GM12892 (cell line): ENCODE measurements at regions not wholly inside any gene's neighbourhood (a gene's known extent, or its start where the extent isn't known, plus 50 kb on each side); places are given as distances from the start of the nearest gene placed in this dataset.

ENCODE experiments used
- DNase-seq: peaks from one replicate; pipeline ENCODE4 v3.0.0; 2011; ENCODE audit not compliant: insufficient read length
- FAIRE-seq: peaks from 2 replicates; lab custom pipeline; 2011; peaks lifted over from hg19 to GRCh38; lab: Jason Lieb, UNC
- POLR2A ChIP-seq: IDR thresholded peaks from 2 replicates; pipeline ENCODE4 v1.6.1; 2011; ENCODE audit warnings: low read depth, low read length, control low read depth
- POLR2AphosphoS5 ChIP-seq: IDR thresholded peaks from 2 replicates; pipeline ENCODE4 v1.6.1; 2011; ENCODE audit warnings: low read depth, low read length, control low read depth
- TAF1 ChIP-seq: IDR thresholded peaks from 2 replicates; pipeline ENCODE4 v1.6.1; 2011; ENCODE audit warnings: low read depth, mild to moderate bottlenecking, control low read depth, low read length, borderline replicate concordance

DNA sequence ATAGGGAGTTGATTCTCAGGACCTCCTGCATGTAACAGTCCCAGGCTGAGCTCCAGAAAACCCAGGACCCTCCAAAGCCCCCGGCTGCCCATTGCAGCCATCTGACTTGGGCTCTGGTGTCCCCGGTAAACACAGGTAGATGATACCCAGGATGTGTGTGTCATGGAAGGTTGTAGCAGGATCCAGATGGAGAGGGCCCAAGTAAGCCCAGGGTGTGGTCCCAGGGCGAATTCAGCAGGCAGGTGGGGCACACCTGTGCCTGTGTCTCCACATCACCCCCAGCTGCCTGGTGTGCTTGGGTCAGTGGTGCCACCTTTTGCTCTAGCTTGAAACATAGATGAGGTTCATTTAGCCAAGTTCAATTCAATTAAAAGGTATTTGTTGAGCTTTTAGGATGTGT is 524.1 kb downstream of the GLRX3 start:
- no peak for FAIRE-seq
- TF ChIP-seq POLR2A (no peak), POLR2AphosphoS5 (no peak), TAF1 (no peak)
- DNase-seq: no peak

- DNase-seq: no peak
- no peak for FAIRE-seq
- TF ChIP-seq POLR2AphosphoS5: no peak
- TF ChIP-seq TAF1: no peak
- no peak for TF ChIP-seq POLR2A
Measured at GRCh38 chr10:130661419-130661818, 525.2 kb downstream of the GLRX3 start.

- DNase-seq: no peak
- TF ChIP-seq TAF1 (no peak), POLR2A (no peak), POLR2AphosphoS5 (no peak)
- FAIRE-seq: no peak
Measured at GRCh38 chr10:130662775-130663174, 526.6 kb downstream of the GLRX3 start.

GRCh38 chr10:130664526-130664925 is 528.3 kb downstream of the GLRX3 start:
- FAIRE-seq: no peak
- TF ChIP-seq POLR2A (no peak), POLR2AphosphoS5 (no peak), TAF1 (no peak)
- no peak for DNase-seq

DNA sequence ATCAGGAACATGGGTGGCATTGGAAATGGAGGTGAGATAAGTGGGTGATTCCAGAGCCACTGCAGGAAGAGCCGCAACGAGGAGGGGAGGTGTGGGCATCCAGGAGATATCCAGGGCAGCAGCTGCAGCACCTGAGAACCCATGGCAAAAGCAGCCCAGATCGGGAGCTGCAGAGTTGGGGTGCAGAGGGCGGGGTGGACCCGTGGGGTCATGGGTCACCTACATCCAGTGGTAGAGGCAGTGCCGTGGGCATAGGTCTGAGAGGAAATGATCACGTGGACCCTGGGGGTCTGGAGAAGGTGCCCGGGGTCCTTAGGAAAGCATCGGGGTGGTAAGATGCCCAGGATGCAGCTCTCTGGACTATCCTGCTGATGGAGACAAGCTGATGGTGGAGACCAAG is 530.0 kb downstream of the GLRX3 start:
- DNase-seq: no peak
- TF ChIP-seq POLR2AphosphoS5 (no peak), POLR2A (no peak), TAF1 (no peak)
- no peak for FAIRE-seq

- FAIRE-seq (no peak), DNase-seq (no peak)
- TF ChIP-seq POLR2A (no peak), TAF1 (no peak), POLR2AphosphoS5 (no peak)
Measured at GRCh38 chr10:130686689-130687300, 550.6 kb downstream of the GLRX3 start.

- DNase-seq (no peak), FAIRE-seq (no peak)
- no peak for TF ChIP-seq POLR2AphosphoS5
- no peak for TF ChIP-seq POLR2A
- no peak for TF ChIP-seq TAF1
Measured at GRCh38 chr10:130687566-130687965, 551.4 kb downstream of the GLRX3 start.

- no peak for TF ChIP-seq POLR2A
- no peak for TF ChIP-seq TAF1
- TF ChIP-seq POLR2AphosphoS5: no peak
- FAIRE-seq (no peak), DNase-seq (no peak)
Measured at GRCh38 chr10:130689743-130690626, 553.8 kb downstream of the GLRX3 start.

DNA sequence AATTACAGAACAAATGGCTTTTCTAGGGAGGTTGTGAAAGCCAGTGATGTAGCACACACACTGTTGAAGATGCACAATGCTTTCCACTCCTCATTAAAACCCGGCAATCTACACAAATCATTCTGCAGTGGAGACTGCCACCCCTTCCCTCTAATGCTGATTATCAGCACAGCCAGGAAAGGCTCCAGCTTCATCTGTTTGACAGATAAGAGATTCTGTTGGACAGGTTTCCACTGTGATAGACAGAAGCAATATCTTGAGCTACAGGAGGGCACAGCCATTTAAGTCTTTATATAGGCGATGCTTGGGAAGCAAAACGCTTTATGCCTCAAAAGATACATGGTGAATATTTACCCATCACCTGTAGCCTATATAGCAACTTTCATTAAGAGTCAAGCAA is 555.6 kb downstream of the GLRX3 start:
- no peak for FAIRE-seq
- no peak for DNase-seq
- TF ChIP-seq POLR2A (no peak), POLR2AphosphoS5 (no peak), TAF1 (no peak)

DNA sequence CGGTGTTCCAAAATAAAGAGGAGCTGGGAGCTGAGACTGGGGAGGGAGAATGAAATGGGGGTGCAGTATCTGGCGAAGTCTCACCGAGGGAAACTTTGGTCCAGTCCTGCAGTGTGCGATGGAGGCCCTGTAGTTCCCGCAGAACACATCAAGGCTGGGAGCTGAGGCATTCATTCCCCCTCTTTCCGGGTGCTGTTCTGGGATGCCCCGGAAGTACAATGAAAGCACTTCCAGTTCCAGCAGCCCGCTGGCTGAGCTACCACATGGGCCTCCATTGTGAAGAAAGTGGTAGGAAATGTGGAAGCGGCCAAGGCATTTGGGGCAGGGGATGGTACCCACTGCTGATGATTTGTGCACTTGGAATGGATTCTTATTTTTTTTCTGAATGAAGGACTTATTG is 560.7 kb downstream of the GLRX3 start:
- TF ChIP-seq TAF1 (no peak), POLR2A (no peak), POLR2AphosphoS5 (no peak)
- FAIRE-seq: no peak

DNA sequence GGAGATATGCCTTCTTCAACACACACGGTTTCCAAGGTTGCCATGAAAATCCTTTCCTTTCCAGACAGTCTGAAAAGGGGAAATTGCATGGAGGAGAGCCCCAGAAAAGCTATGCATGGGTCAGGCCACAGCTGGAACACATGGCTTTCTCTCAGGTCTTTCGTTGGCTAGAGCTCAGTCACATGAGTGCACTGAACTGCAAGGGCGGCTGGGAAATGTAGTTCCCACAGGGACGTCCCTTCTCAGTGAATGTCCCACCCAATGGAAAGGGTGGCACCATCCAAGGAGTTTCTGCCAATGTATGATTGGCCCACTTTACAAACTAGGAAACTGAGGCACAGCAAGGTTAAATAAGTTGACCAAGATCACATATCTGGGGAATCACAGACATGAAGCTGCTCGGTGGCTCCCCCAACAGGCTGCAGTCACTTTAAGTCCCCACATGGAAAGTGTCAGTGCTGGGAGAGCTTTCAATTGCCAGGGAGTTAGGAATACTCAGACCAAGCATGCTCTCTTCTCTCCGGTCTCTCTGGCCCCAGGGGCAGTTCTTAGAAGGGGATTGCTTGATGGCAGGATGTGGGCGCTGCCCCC is 571.3 kb downstream of the GLRX3 start:
- FAIRE-seq (no peak), DNase-seq (no peak)
- no peak for TF ChIP-seq POLR2A
- no peak for TF ChIP-seq POLR2AphosphoS5

More for the DNA sequence above, 560.7 kb downstream of the GLRX3 start:
- DNase-seq: no peak
